ENCODE measurements at regions not wholly inside any gene's neighbourhood (a gene's known extent, or its start where the extent isn't known, plus 50 kb on each side); places are given as distances from the start of the nearest gene placed in this dataset.

DNA sequence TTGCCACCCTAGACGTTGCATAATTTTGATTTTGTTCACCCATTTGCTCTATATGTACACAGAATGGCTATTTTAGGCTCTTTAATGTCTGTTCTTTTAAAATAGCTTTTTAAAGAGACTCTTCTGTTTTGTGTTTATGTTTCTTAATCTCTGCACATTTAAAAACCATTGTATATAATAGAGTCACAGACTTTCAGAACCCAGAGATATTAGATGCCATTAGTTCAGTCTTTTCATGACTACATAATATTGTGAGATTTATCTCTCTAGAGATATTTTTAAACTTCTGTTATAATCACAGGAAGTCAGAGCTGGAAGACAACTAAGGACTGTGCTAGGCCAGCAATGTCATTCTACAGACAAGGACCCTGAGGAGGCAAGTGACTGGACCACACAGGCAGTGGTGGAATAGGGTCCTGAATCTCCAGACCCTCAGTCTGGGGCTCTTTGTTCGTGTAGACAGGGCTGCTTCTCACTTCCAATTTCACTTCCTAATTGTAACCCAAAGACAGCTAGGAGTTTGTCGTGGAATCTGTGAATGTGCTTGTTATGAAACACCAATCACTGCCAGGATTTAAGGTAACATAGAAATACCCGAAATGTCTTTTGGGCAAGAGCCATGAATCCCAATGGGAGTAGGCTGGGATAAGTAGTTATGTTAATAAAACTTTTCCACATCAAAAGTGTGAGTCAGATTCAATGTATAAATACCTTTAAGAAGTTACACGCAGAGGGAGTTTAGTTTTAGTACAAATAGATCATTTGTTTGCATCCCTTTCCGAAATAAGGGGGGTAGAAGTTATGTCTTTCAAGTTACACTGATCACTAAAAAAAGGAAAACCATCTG lies 165.2 kb upstream of the ROPN1 start:
- H3K9me3 ChIP-seq: no peaks in the 10 kb centered on the region
- no peaks in the 10 kb centered on the region for H3K36me3 ChIP-seq (ENCODE audit: control insufficient read depth, insufficient read depth, low read length)
- no peaks in the 10 kb centered on the region for H3K36me3 Mint-ChIP-seq (ENCODE audit: insufficient read depth, unreplicated experiment)
- no peak overlapping the region for H3K4me3 Mint-ChIP-seq (ENCODE audit: unreplicated experiment)
- no peak overlapping the region for H3K27ac Mint-ChIP-seq (ENCODE audit: unreplicated experiment)
- DNase-seq: no peak
- CTCF ChIA-PET: interaction anchor here (0.6 kb wide), 1 partner anchor 1957 kb away, joined by 4 read pairs; no protein-coding TSS in a partner anchor
- 0 out of 2 replicates have a peak, but pooled peaks cover 4% of the 10 kb centered on the region for H3K4me1 ChIP-seq
- BruUV-seq (replicated peaks): no TSS peak
- intact Hi-C loops (cut with micrococcal nuclease; ENCODE audit: unreplicated experiment): no loop called here
- POLR2A ChIA-PET: no interaction called here
- H3K4me3 ChIP-seq (ENCODE audit: low read depth, low read length): no peak overlapping the region
- H3K27me3 Mint-ChIP-seq (ENCODE audit: insufficient read depth, unreplicated experiment): peaks cover 6% of the 10 kb centered on the region
- no peaks in the 10 kb centered on the region for H3K9me3 Mint-ChIP-seq (ENCODE audit: unreplicated experiment)
- no peaks in the 10 kb centered on the region; the same call in none of the 2 replicates for H3K27me3 ChIP-seq (replicated peaks; ENCODE audit: control insufficient read depth, insufficient read depth, low read length)
- H3K4me1 Mint-ChIP-seq (ENCODE audit: low read depth, unreplicated experiment): no peaks in the 10 kb centered on the region
- TF ChIP-seq, protein P1, sequence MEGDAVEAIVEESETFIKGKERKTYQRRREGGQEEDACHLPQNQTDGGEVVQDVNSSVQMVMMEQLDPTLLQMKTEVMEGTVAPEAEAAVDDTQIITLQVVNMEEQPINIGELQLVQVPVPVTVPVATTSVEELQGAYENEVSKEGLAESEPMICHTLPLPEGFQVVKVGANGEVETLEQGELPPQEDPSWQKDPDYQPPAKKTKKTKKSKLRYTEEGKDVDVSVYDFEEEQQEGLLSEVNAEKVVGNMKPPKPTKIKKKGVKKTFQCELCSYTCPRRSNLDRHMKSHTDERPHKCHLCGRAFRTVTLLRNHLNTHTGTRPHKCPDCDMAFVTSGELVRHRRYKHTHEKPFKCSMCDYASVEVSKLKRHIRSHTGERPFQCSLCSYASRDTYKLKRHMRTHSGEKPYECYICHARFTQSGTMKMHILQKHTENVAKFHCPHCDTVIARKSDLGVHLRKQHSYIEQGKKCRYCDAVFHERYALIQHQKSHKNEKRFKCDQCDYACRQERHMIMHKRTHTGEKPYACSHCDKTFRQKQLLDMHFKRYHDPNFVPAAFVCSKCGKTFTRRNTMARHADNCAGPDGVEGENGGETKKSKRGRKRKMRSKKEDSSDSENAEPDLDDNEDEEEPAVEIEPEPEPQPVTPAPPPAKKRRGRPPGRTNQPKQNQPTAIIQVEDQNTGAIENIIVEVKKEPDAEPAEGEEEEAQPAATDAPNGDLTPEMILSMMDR (IDR thresholded peaks at IDR 0.05; ENCODE audit: insufficient read depth in 1 of 2, low read depth in 1 of 2, low read length in 1 of 2, severe bottlenecking in 1 of 2, unreplicated experiment in 1 of 2): no peak

DNA sequence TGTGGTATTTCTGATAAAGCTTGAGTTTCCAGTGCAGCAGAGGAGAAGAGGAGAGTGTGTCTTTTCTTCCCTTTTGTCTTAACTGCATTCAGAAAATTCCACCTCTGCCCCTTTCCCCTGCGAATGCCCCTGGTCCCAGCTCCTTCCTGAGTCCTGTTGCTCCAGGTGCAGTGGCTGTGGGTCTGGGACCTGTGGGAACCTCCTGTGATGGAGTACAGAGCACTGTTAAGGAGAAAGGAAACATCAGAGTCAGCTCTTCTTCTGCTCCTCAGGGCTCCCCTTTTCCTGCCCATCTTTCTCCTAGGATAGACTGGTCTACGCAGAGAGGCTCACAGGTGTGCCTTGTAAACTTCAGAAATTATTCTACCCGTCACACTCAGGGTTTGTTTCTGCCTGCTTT lies 165.8 kb upstream of the ROPN1 start:
- Histone ChIP-seq H3K4me1 (0 out of 2 replicates have a peak, but pooled peaks cover 4% of the 10 kb centered on the region), H3K9me3 (no peaks in the 10 kb centered on the region), H3K36me3 (ENCODE audit: control insufficient read depth, insufficient read depth, low read length) (no peaks in the 10 kb centered on the region), H3K27me3 (replicated peaks; ENCODE audit: control insufficient read depth, insufficient read depth, low read length) (no peaks in the 10 kb centered on the region; the same call in none of the 2 replicates), H3K4me3 (ENCODE audit: low read depth, low read length) (no peak overlapping the region)
- CTCF ChIA-PET: no interaction called here
- no peak for DNase-seq
- intact Hi-C loops (cut with micrococcal nuclease; ENCODE audit: unreplicated experiment): no loop called here
- Mint-ChIP-seq H3K4me3 (ENCODE audit: unreplicated experiment) (no peak overlapping the region), H3K9me3 (ENCODE audit: unreplicated experiment) (no peaks in the 10 kb centered on the region), H3K4me1 (ENCODE audit: low read depth, unreplicated experiment) (no peaks in the 10 kb centered on the region), H3K36me3 (ENCODE audit: insufficient read depth, unreplicated experiment) (no peaks in the 10 kb centered on the region), H3K27ac (ENCODE audit: unreplicated experiment) (no peak overlapping the region), H3K27me3 (ENCODE audit: insufficient read depth, unreplicated experiment) (peaks cover 6% of the 10 kb centered on the region)
- POLR2A ChIA-PET: no interaction called here
- TF ChIP-seq, protein P1 (IDR thresholded peaks at IDR 0.05; ENCODE audit: insufficient read depth in 1 of 2, low read depth in 1 of 2, low read length in 1 of 2, severe bottlenecking in 1 of 2, unreplicated experiment in 1 of 2): no peak
- no TSS peak for BruUV-seq (replicated peaks)

DNA sequence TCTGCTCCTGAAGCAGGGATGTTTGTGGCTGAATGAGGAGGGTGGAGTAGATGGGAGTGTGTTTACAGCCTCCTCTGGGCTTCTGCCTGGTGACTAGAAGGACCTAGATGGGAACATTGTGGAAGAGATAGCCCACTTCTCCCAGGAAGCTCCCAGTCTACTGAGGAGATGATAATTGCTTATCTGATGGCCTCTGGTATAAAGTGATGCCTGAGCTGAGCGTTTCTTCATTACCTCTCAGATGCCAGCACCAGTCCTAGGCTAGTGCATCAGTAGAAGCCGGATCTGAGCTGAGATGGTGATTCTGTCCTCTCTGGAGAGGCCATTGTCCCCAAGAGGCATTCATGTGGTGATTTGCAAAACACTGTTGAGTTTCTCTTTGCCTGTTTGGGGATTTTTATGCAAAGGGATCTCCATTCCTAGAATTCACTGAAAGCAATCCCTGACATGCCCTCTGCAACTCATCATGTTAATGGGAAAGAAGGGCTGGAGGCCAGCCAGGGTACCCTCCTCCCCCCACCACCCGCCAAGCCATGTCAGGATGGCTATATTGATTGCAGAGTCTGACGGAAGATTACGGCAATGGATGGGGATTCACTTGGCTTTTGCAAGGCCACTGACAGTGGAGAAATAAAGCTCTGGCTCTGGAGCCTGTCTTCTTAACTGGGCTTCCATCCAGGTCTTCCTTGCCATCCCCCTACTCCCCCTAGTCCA lies 166.4 kb upstream of the ROPN1 start:
- Histone ChIP-seq H3K9me3 (no peaks in the 10 kb centered on the region), H3K4me1 (0 out of 2 replicates have a peak, but pooled peaks cover 4% of the 10 kb centered on the region), H3K27me3 (replicated peaks; ENCODE audit: control insufficient read depth, insufficient read depth, low read length) (no peaks in the 10 kb centered on the region; the same call in none of the 2 replicates), H3K4me3 (ENCODE audit: low read depth, low read length) (no peak overlapping the region), H3K36me3 (ENCODE audit: control insufficient read depth, insufficient read depth, low read length) (no peaks in the 10 kb centered on the region)
- BruUV-seq (replicated peaks): no TSS peak
- H3K27me3 Mint-ChIP-seq (ENCODE audit: insufficient read depth, unreplicated experiment): peaks cover 6% of the 10 kb centered on the region
- ChIA-PET CTCF (no interaction called here), POLR2A (no interaction called here)
- TF ChIP-seq, protein P1 (IDR thresholded peaks at IDR 0.05; ENCODE audit: insufficient read depth in 1 of 2, low read depth in 1 of 2, low read length in 1 of 2, severe bottlenecking in 1 of 2, unreplicated experiment in 1 of 2): no peak
- H3K36me3 Mint-ChIP-seq (ENCODE audit: insufficient read depth, unreplicated experiment): no peaks in the 10 kb centered on the region
- no peak overlapping the region for H3K4me3 Mint-ChIP-seq (ENCODE audit: unreplicated experiment)
- H3K9me3 Mint-ChIP-seq (ENCODE audit: unreplicated experiment): no peaks in the 10 kb centered on the region
- H3K27ac Mint-ChIP-seq (ENCODE audit: unreplicated experiment): no peak overlapping the region
- DNase-seq: no peak
- H3K4me1 Mint-ChIP-seq (ENCODE audit: low read depth, unreplicated experiment): no peaks in the 10 kb centered on the region
- intact Hi-C loops (cut with micrococcal nuclease; ENCODE audit: unreplicated experiment): no loop called here
